ENCODE measurements at regions not wholly inside any gene's neighbourhood (a gene's known extent, or its start where the extent isn't known, plus 50 kb on each side); places are given as distances from the start of the nearest gene placed in this dataset.
"Not testable (repeated sequence)": the region's sequence is repeated elsewhere in the genome, so short reads cannot be mapped to it uniquely, and the experiment has no call there.

- CTCF ChIA-PET, result no interaction called here
Measured at GRCh38 chr15:38115121-38115520, 137.5 kb upstream of the SPRED1 start.

GRCh38 chr15:38117781-38118180 is 134.9 kb upstream of the SPRED1 start:
- Mint-ChIP-seq H3K27me3 (ENCODE audit: low read depth) (peaks cover 2% of the 10 kb centered on the region), H3K36me3 (ENCODE audit: low read depth) (no peaks in the 10 kb centered on the region), H3K27ac (no peak overlapping the region), H3K4me1 (ENCODE audit: low read depth) (no peaks in the 10 kb centered on the region), H3K9me3 (ENCODE audit: insufficient read depth) (no peaks in the 10 kb centered on the region), H3K4me3 (no peak overlapping the region)
- ChIA-PET POLR2A (no interaction called here), CTCF (no interaction called here)
- DNase-seq (no peak), ATAC-seq (no peak)

More at GRCh38 chr15:38115121-38115520, 137.5 kb upstream of the SPRED1 start:
- H3K4me3 Mint-ChIP-seq, result no peak overlapping the region
- H3K9me3 Mint-ChIP-seq (ENCODE audit: insufficient read depth), result no peaks in the 10 kb centered on the region
- no peak overlapping the region for H3K27ac Mint-ChIP-seq
- H3K4me1 Mint-ChIP-seq (ENCODE audit: low read depth), result no peaks in the 10 kb centered on the region
- ATAC-seq (no peak), DNase-seq (no peak)
- no peaks in the 10 kb centered on the region for H3K36me3 Mint-ChIP-seq (ENCODE audit: low read depth)
- POLR2A ChIA-PET, result interaction anchor here (0.6 kb wide), 1 partner anchor 168 kb away, joined by 4 read pairs; no protein-coding TSS in a partner anchor
- peaks cover 4% of the 10 kb centered on the region for H3K27me3 Mint-ChIP-seq (ENCODE audit: low read depth)

- ATAC-seq; H3K4me3 Mint-ChIP-seq; POLR2A ChIA-PET; DNase-seq; H3K27me3 Mint-ChIP-seq (ENCODE audit: low read depth); H3K9me3 Mint-ChIP-seq (ENCODE audit: insufficient read depth); H3K4me1 Mint-ChIP-seq (ENCODE audit: low read depth); CTCF ChIA-PET; H3K27ac Mint-ChIP-seq; H3K36me3 Mint-ChIP-seq (ENCODE audit: low read depth): not testable (repeated sequence)
Measured at GRCh38 chr15:38119865-38120264, 132.8 kb upstream of the SPRED1 start.

- peaks cover 37% of the 10 kb centered on the region for H3K27me3 Mint-ChIP-seq (ENCODE audit: low read depth)
- CTCF ChIA-PET, result no interaction called here
- ATAC-seq (no peak), DNase-seq (no peak)
- no peaks in the 10 kb centered on the region for H3K36me3 Mint-ChIP-seq (ENCODE audit: low read depth)
- POLR2A ChIA-PET, result interaction anchor here (0.6 kb wide), 1 partner anchor 495 kb away, joined by 5 read pairs; no protein-coding TSS in a partner anchor
- H3K4me3 Mint-ChIP-seq, result no peak overlapping the region
- no peaks in the 10 kb centered on the region for H3K9me3 Mint-ChIP-seq (ENCODE audit: insufficient read depth)
- peaks cover 9% of the 10 kb centered on the region for H3K4me1 Mint-ChIP-seq (ENCODE audit: low read depth)
- no peak overlapping the region for H3K27ac Mint-ChIP-seq
Measured at GRCh38 chr15:38127306-38127771, 125.3 kb upstream of the SPRED1 start.

GRCh38 chr15:38128341-38128781 is 124.3 kb upstream of the SPRED1 start:
- H3K4me1 Mint-ChIP-seq (ENCODE audit: low read depth), result peaks cover 9% of the 10 kb centered on the region
- ATAC-seq (no peak), DNase-seq (no peak)
- H3K4me3 Mint-ChIP-seq, result no peak overlapping the region
- no peaks in the 10 kb centered on the region for H3K9me3 Mint-ChIP-seq (ENCODE audit: insufficient read depth)
- POLR2A ChIA-PET, result no interaction called here
- H3K27me3 Mint-ChIP-seq (ENCODE audit: low read depth), result peaks cover 33% of the 10 kb centered on the region
- no peak overlapping the region for H3K27ac Mint-ChIP-seq
- CTCF ChIA-PET, result no interaction called here
- no peaks in the 10 kb centered on the region for H3K36me3 Mint-ChIP-seq (ENCODE audit: low read depth)

GRCh38 chr15:38128921-38129320 is 123.7 kb upstream of the SPRED1 start:
- DNase-seq, result no peak
- Mint-ChIP-seq H3K27ac (no peak overlapping the region), H3K36me3 (ENCODE audit: low read depth) (no peaks in the 10 kb centered on the region), H3K4me3 (no peak overlapping the region), H3K9me3 (ENCODE audit: insufficient read depth) (no peaks in the 10 kb centered on the region), H3K27me3 (ENCODE audit: low read depth) (peaks cover 33% of the 10 kb centered on the region), H3K4me1 (ENCODE audit: low read depth) (peaks cover 9% of the 10 kb centered on the region)
- POLR2A ChIA-PET, result no interaction called here
- ATAC-seq, result no peak
- CTCF ChIA-PET, result no interaction called here

GRCh38 chr15:38129531-38130204 is 123.0 kb upstream of the SPRED1 start:
- ChIA-PET CTCF (no interaction called here), POLR2A (no interaction called here)

GRCh38 chr15:38130205-38130567 is 122.5 kb upstream of the SPRED1 start:
- Mint-ChIP-seq H3K9me3 (ENCODE audit: insufficient read depth) (no peaks in the 10 kb centered on the region), H3K27me3 (ENCODE audit: low read depth) (peaks cover 33% of the 10 kb centered on the region), H3K36me3 (ENCODE audit: low read depth) (no peaks in the 10 kb centered on the region), H3K4me1 (ENCODE audit: low read depth) (peaks cover 9% of the 10 kb centered on the region), H3K4me3 (no peak overlapping the region), H3K27ac (no peak overlapping the region)
- ChIA-PET POLR2A (no interaction called here), CTCF (no interaction called here)
- DNase-seq (no peak), ATAC-seq (no peak)

More at GRCh38 chr15:38129531-38130204, 123.0 kb upstream of the SPRED1 start:
- ATAC-seq (no peak), DNase-seq (no peak)
- Mint-ChIP-seq H3K9me3 (ENCODE audit: insufficient read depth) (no peaks in the 10 kb centered on the region), H3K27me3 (ENCODE audit: low read depth) (peaks cover 33% of the 10 kb centered on the region), H3K4me1 (ENCODE audit: low read depth) (peaks cover 9% of the 10 kb centered on the region), H3K4me3 (no peak overlapping the region), H3K36me3 (ENCODE audit: low read depth) (no peaks in the 10 kb centered on the region), H3K27ac (no peak overlapping the region)

- POLR2A ChIA-PET, result interaction anchor here (0.5 kb wide), 1 partner anchor 69 kb away, joined by 4 read pairs; no protein-coding TSS in a partner anchor
- ATAC-seq, result no peak
- no peaks in the 10 kb centered on the region for H3K36me3 Mint-ChIP-seq (ENCODE audit: low read depth)
Measured at GRCh38 chr15:38130740-38131498, 121.7 kb upstream of the SPRED1 start.

GRCh38 chr15:38134252-38134651 is 118.4 kb upstream of the SPRED1 start:
- POLR2A ChIA-PET, result no interaction called here
- H3K36me3 Mint-ChIP-seq (ENCODE audit: low read depth), result no peaks in the 10 kb centered on the region
- no peak for ATAC-seq
- peaks cover 23% of the 10 kb centered on the region for H3K27me3 Mint-ChIP-seq (ENCODE audit: low read depth)
- no peaks in the 10 kb centered on the region for H3K9me3 Mint-ChIP-seq (ENCODE audit: insufficient read depth)
- H3K4me1 Mint-ChIP-seq (ENCODE audit: low read depth), result peaks cover 9% of the 10 kb centered on the region
- H3K27ac Mint-ChIP-seq, result no peak overlapping the region
- CTCF ChIA-PET, result no interaction called here
- no peak for DNase-seq
- no peak overlapping the region for H3K4me3 Mint-ChIP-seq

More at GRCh38 chr15:38130740-38131498, 121.7 kb upstream of the SPRED1 start:
- Mint-ChIP-seq H3K27me3 (ENCODE audit: low read depth) (peaks cover 33% of the 10 kb centered on the region), H3K27ac (no peak overlapping the region), H3K9me3 (ENCODE audit: insufficient read depth) (no peaks in the 10 kb centered on the region), H3K4me1 (ENCODE audit: low read depth) (peaks cover 9% of the 10 kb centered on the region), H3K4me3 (no peak overlapping the region)
- no peak for DNase-seq
- CTCF ChIA-PET, result no interaction called here

- H3K4me1 Mint-ChIP-seq (ENCODE audit: low read depth); DNase-seq; ATAC-seq; H3K36me3 Mint-ChIP-seq (ENCODE audit: low read depth); POLR2A ChIA-PET; H3K27me3 Mint-ChIP-seq (ENCODE audit: low read depth); H3K9me3 Mint-ChIP-seq (ENCODE audit: insufficient read depth); CTCF ChIA-PET; H3K4me3 Mint-ChIP-seq; H3K27ac Mint-ChIP-seq: not testable (repeated sequence)
Measured at GRCh38 chr15:38142195-38142594, 110.4 kb upstream of the SPRED1 start.

GRCh38 chr15:38144921-38145320 is 107.7 kb upstream of the SPRED1 start:
- ATAC-seq (no peak), DNase-seq (no peak)
- Mint-ChIP-seq H3K27me3 (ENCODE audit: low read depth) (no peaks in the 10 kb centered on the region), H3K36me3 (ENCODE audit: low read depth) (no peaks in the 10 kb centered on the region), H3K27ac (no peak overlapping the region), H3K4me1 (ENCODE audit: low read depth) (peaks cover 3% of the 10 kb centered on the region), H3K4me3 (no peak overlapping the region), H3K9me3 (ENCODE audit: insufficient read depth) (peaks cover 2% of the 10 kb centered on the region)
- ChIA-PET CTCF (no interaction called here), POLR2A (no interaction called here)
